HEK293 (cell line): ENCODE measurements at regions not wholly inside any gene's neighbourhood (a gene's known extent, or its start where the extent isn't known, plus 50 kb on each side); places are given as distances from the start of the nearest gene placed in this dataset.
"Not testable (repeated sequence)": the region's sequence is repeated elsewhere in the genome, so short reads cannot be mapped to it uniquely, and the experiment has no call there.

Experiments
- CTCF ChIA-PET: fragments of 350-600 bp; formaldehyde crosslinking; extraction: SDS; loops from one replicate; lab custom pipeline; 2021; ENCODE audit warnings: antibody characterized with exemption; lab: Yijun Ruan, JAX
- POLR2A ChIA-PET: fragments of 300-600 bp; formaldehyde crosslinking; extraction: SDS; loops from one replicate; lab custom pipeline; 2020; ENCODE audit warnings: antibody characterized with exemption, inconsistent platforms; lab: Yijun Ruan, JAX
- H3K27ac ChIP-seq: fragments of 200-500 bp; sonication (Bioruptor generic); 2 replicates; pipeline ENCODE4 v1.5.1; 2014; ENCODE audit warnings: low read depth, low read length, control low read depth, inconsistent platforms; ENCODE audit errors: extremely low read depth
- H3K36me3 ChIP-seq, 2 experiments: fragments of 200-500 bp in 1 of 2; sonication (Bioruptor generic) in 1 of 2; 1 replicate in 1 of 2; 2 replicates in 1 of 2; pipeline ENCODE4 v1.5.1; 2014 to 2017; ENCODE audit warnings: inconsistent platforms in 2 of 2, low read length in 2 of 2; ENCODE audit not compliant: control insufficient read depth in 2 of 2, insufficient read depth in 1 of 2
- H3K4me1 ChIP-seq: fragments of 200-500 bp; sonication (Bioruptor generic); 2 replicates; pipeline ENCODE4 v1.5.1; 2014; ENCODE audit warnings: mild to moderate bottlenecking, low read length, inconsistent platforms; ENCODE audit not compliant: control insufficient read depth, insufficient read depth
- H3K4me3 ChIP-seq: 2 replicates; pipeline ENCODE4 v1.5.1; 2011; ENCODE audit warnings: low read depth, mild to moderate bottlenecking, control low read depth, low read length, moderate library complexity
- H3K9me3 ChIP-seq: fragments of 200-500 bp; sonication (Bioruptor generic); 2 replicates; pipeline ENCODE4 v1.5.1; 2014; ENCODE audit warnings: low read depth, low read length, inconsistent platforms; ENCODE audit not compliant: control insufficient read depth, insufficient read depth
- ATF2 ChIP-seq: fragments of 450-650 bp; formaldehyde crosslinking; IDR thresholded peaks from 2 replicates; pipeline ENCODE4 v1.5.1; 2016; ENCODE audit warnings: missing biosample characterization, missing genetic modification characterization, low read depth
- GLIS2 ChIP-seq: fragments of 450-650 bp; formaldehyde crosslinking; IDR thresholded peaks from 2 replicates; pipeline ENCODE4 v1.5.1; 2016; ENCODE audit warnings: missing biosample characterization, missing genetic modification characterization
- HOXC10 ChIP-seq: sonication (generic); formaldehyde crosslinking; IDR thresholded peaks from 2 replicates; pipeline ENCODE4 v1.8.1; 2023; ENCODE audit warnings: mild to moderate bottlenecking, missing genetic modification reagents
- KLF16 ChIP-seq: fragments of 450-650 bp; formaldehyde crosslinking; IDR thresholded peaks from 2 replicates; pipeline ENCODE4 v1.5.1; 2017; ENCODE audit warnings: missing biosample characterization, missing genetic modification characterization
- KLF9 ChIP-seq: fragments of 450-650 bp; formaldehyde crosslinking; IDR thresholded peaks from 2 replicates; pipeline ENCODE4 v1.5.1; 2016; ENCODE audit warnings: missing biosample characterization, missing genetic modification characterization, low read depth
- ZNF18 ChIP-seq: fragments of 450-650 bp; formaldehyde crosslinking; IDR thresholded peaks from 2 replicates; pipeline ENCODE4 v1.5.1; 2016; ENCODE audit warnings: missing biosample characterization, missing genetic modification characterization
- ZNF184 ChIP-seq: fragments of 450-650 bp; IDR thresholded peaks from 2 replicates; pipeline ENCODE4 v1.5.1; 2018; ENCODE audit warnings: missing biosample characterization, mild to moderate bottlenecking, missing genetic modification characterization
- ZNF239 ChIP-seq: fragments of 450-650 bp; formaldehyde crosslinking; IDR thresholded peaks from 2 replicates; pipeline ENCODE4 v1.5.1; 2016; ENCODE audit warnings: missing biosample characterization, missing genetic modification characterization
- ZNF362 ChIP-seq: fragments of 450-650 bp; formaldehyde crosslinking; IDR thresholded peaks from 2 replicates; pipeline ENCODE4 v1.5.1; 2016; ENCODE audit warnings: missing biosample characterization, missing genetic modification characterization
- ZNF426 ChIP-seq: fragments of 450-650 bp; formaldehyde crosslinking; IDR thresholded peaks from 2 replicates; pipeline ENCODE4 v1.5.1; 2017; ENCODE audit warnings: missing biosample characterization, missing genetic modification characterization, mild to moderate bottlenecking, inconsistent platforms, moderate library complexity
- ZNF529 ChIP-seq: fragments of 450-650 bp; formaldehyde crosslinking; IDR thresholded peaks from 2 replicates; pipeline ENCODE4 v1.5.1; 2017; ENCODE audit warnings: missing genetic modification characterization, missing biosample characterization; ENCODE audit not compliant: insufficient replicate concordance
- ZNF558 ChIP-seq: fragments of 450-650 bp; formaldehyde crosslinking; IDR thresholded peaks from 2 replicates; pipeline ENCODE4 v1.5.1; 2016; ENCODE audit warnings: missing biosample characterization, missing genetic modification characterization
- ZNF571 ChIP-seq: fragments of 450-650 bp; formaldehyde crosslinking; IDR thresholded peaks from 2 replicates; pipeline ENCODE4 v1.5.0; 2017; ENCODE audit warnings: missing biosample characterization, missing genetic modification characterization
- ZNF585B ChIP-seq: fragments of 450-650 bp; formaldehyde crosslinking; IDR thresholded peaks from 2 replicates; pipeline ENCODE4 v1.5.1; 2016; ENCODE audit warnings: missing biosample characterization, missing genetic modification characterization
- ZNF629 ChIP-seq: fragments of 450-650 bp; formaldehyde crosslinking; IDR thresholded peaks from 2 replicates; pipeline ENCODE4 v1.5.1; 2017; ENCODE audit warnings: missing biosample characterization, missing genetic modification characterization
- ZNF639 ChIP-seq: fragments of 450-650 bp; formaldehyde crosslinking; IDR thresholded peaks from 2 replicates; pipeline ENCODE4 v1.5.1; 2016; ENCODE audit warnings: missing biosample characterization, missing genetic modification characterization
- ZNF670 ChIP-seq: fragments of 450-650 bp; formaldehyde crosslinking; IDR thresholded peaks from 2 replicates; pipeline ENCODE4 v1.5.1; 2016; ENCODE audit warnings: missing biosample characterization, missing genetic modification characterization, low read depth
- ZNF692 ChIP-seq: fragments of 450-650 bp; formaldehyde crosslinking; IDR thresholded peaks from 2 replicates; pipeline ENCODE4 v1.5.1; 2016; ENCODE audit warnings: missing biosample characterization, missing genetic modification characterization
- ZNF777 ChIP-seq: fragments of 450-650 bp; formaldehyde crosslinking; IDR thresholded peaks from 2 replicates; pipeline ENCODE4 v1.5.1; 2017; ENCODE audit warnings: missing biosample characterization, missing genetic modification characterization, borderline replicate concordance
- ZNF843 ChIP-seq: fragments of 450-650 bp; formaldehyde crosslinking; IDR thresholded peaks from 2 replicates; pipeline ENCODE4 v1.5.1; 2016; ENCODE audit warnings: missing biosample characterization, missing genetic modification characterization

GRCh38 chr18:4755848-4756247, 300.7 kb upstream of the DLGAP1 start (continued):
- no peak for TF ChIP-seq ZNF362 (tag by site-specific recombination)

- CTCF ChIA-PET, H3K4me1 ChIP-seq, H3K27ac ChIP-seq, POLR2A ChIA-PET, H3K4me3 ChIP-seq, H3K36me3 ChIP-seq, H3K9me3 ChIP-seq: not testable (repeated sequence)
Measured at GRCh38 chr18:4753151-4753550, 298.0 kb upstream of the DLGAP1 start.

- no peaks in the 10 kb centered on the region for H3K36me3 ChIP-seq
- no peak overlapping the region for H3K4me3 ChIP-seq
- TF ChIP-seq ZNF239 (tag by site-specific recombination) (no peak), ZNF639 (no peak), ZNF692 (tag by site-specific recombination) (no peak), ZNF184 (tag by site-specific recombination) (no peak), ZNF529 (tag by site-specific recombination) (no peak), ZNF777 (tag by site-specific recombination) (no peak), HOXC10 (CRISPR knock-in tag) (no peak), ZNF585B (tag by site-specific recombination) (no peak)
- H3K27ac ChIP-seq, result no peak overlapping the region
- no peaks in the 10 kb centered on the region for H3K9me3 ChIP-seq
- no peaks in the 10 kb centered on the region for H3K4me1 ChIP-seq
- ChIA-PET CTCF (no interaction called here), POLR2A (no interaction called here)
Measured at GRCh38 chr18:4751523-4751922, 296.4 kb upstream of the DLGAP1 start.

- H3K27ac ChIP-seq, result no peak overlapping the region
- CTCF ChIA-PET, result interaction anchor here (0.6 to 1.1 kb wide), 2 partner anchors 285 to 645 kb away, joined by 3 to 4 read pairs; no protein-coding TSS in a partner anchor
- H3K9me3 ChIP-seq, result no peaks in the 10 kb centered on the region
- POLR2A ChIA-PET, result no interaction called here
- H3K4me3 ChIP-seq, result no peak overlapping the region
- no peak for TF ChIP-seq KLF16
- no peak for TF ChIP-seq ZNF571
- TF ChIP-seq ATF2, result no peak
- no peak for TF ChIP-seq ZNF426
- no peak for TF ChIP-seq ZNF843 (tag by site-specific recombination)
- no peak for TF ChIP-seq GLIS2 (tag by site-specific recombination)
- TF ChIP-seq ZNF670 (tag by site-specific recombination), result no peak
- TF ChIP-seq ZNF629 (tag by site-specific recombination), result no peak
- no peak for TF ChIP-seq ZNF558 (tag by site-specific recombination)
- TF ChIP-seq KLF9, result no peak
- no peak for TF ChIP-seq ZNF18 (tag by site-specific recombination)
- no peaks in the 10 kb centered on the region for H3K4me1 ChIP-seq
- no peaks in the 10 kb centered on the region for H3K36me3 ChIP-seq
Measured at GRCh38 chr18:4750393-4751346, 295.6 kb upstream of the DLGAP1 start.
